TTC549 (cell line): ENCODE measurements at regions not wholly inside any gene's neighbourhood (a gene's known extent, or its start where the extent isn't known, plus 50 kb on each side); places are given as distances from the start of the nearest gene placed in this dataset.

ENCODE experiments used
- FAIRE-seq: peaks from 2 replicates; lab custom pipeline; 2012; peaks lifted over from hg19 to GRCh38; lab: Jason Lieb, UNC

- no peak for FAIRE-seq
These were observed 498.1 kb downstream of the SLC4A3 start for GRCh38 chr2:220125551-220125950.

GRCh38 chr2:220127311-220127710, 499.9 kb downstream of the SLC4A3 start:
- no peak for FAIRE-seq

GRCh38 chr2:220127876-220128275, 500.4 kb downstream of the SLC4A3 start:
- no peak for FAIRE-seq

GRCh38 chr2:220129391-220129790, 502.0 kb downstream of the SLC4A3 start:
- no peak for FAIRE-seq

- FAIRE-seq, result no peak
These were observed 507.5 kb downstream of the SLC4A3 start for GRCh38 chr2:220134756-220135534.

- no peak for FAIRE-seq
These were observed 515.9 kb downstream of the SLC4A3 start for GRCh38 chr2:220143336-220143735.

- FAIRE-seq, result no peak
These were observed 517.0 kb downstream of the SLC4A3 start for GRCh38 chr2:220144411-220144810.

- FAIRE-seq, result no peak
These were observed 520.0 kb downstream of the SLC4A3 start for GRCh38 chr2:220147161-220148038.

- no peak for FAIRE-seq
These were observed 521.2 kb downstream of the SLC4A3 start for GRCh38 chr2:220148471-220149248.

- FAIRE-seq, result no peak
These were observed 523.9 kb downstream of the SLC4A3 start for GRCh38 chr2:220151341-220151740.

- FAIRE-seq, result no peak
These were observed 525.0 kb downstream of the SLC4A3 start for GRCh38 chr2:220152281-220152935.

- no peak for FAIRE-seq
These were observed 525.7 kb downstream of the SLC4A3 start for GRCh38 chr2:220153118-220153517.

- no peak for FAIRE-seq
These were observed 526.9 kb downstream of the SLC4A3 start for GRCh38 chr2:220154304-220154703.

GRCh38 chr2:220157312-220157711, 529.9 kb downstream of the SLC4A3 start:
- no peak for FAIRE-seq

GRCh38 chr2:220159738-220160137, 532.3 kb downstream of the SLC4A3 start:
- no peak for FAIRE-seq

GRCh38 chr2:220162320-220162719, 534.9 kb downstream of the SLC4A3 start:
- FAIRE-seq, result no peak

GRCh38 chr2:220163486-220163885, 536.1 kb downstream of the SLC4A3 start:
- FAIRE-seq, result no peak

- no peak for FAIRE-seq
These were observed 538.0 kb downstream of the SLC4A3 start for GRCh38 chr2:220165401-220165800.

GRCh38 chr2:220166616-220167015, 539.2 kb downstream of the SLC4A3 start:
- FAIRE-seq, result no peak

GRCh38 chr2:220167956-220168355, 540.5 kb downstream of the SLC4A3 start:
- FAIRE-seq, result no peak

GRCh38 chr2:220168891-220169546, 541.6 kb downstream of the SLC4A3 start:
- FAIRE-seq, result no peak

- FAIRE-seq, result no peak
These were observed 547.4 kb downstream of the SLC4A3 start for GRCh38 chr2:220174826-220175225.
